ENCODE measurements at regions not wholly inside any gene's neighbourhood (a gene's known extent, or its start where the extent isn't known, plus 50 kb on each side); places are given as distances from the start of the nearest gene placed in this dataset.
A peak's percentile ranks its signal among the peaks of the same experiment; 100 is the strongest.

DNA sequence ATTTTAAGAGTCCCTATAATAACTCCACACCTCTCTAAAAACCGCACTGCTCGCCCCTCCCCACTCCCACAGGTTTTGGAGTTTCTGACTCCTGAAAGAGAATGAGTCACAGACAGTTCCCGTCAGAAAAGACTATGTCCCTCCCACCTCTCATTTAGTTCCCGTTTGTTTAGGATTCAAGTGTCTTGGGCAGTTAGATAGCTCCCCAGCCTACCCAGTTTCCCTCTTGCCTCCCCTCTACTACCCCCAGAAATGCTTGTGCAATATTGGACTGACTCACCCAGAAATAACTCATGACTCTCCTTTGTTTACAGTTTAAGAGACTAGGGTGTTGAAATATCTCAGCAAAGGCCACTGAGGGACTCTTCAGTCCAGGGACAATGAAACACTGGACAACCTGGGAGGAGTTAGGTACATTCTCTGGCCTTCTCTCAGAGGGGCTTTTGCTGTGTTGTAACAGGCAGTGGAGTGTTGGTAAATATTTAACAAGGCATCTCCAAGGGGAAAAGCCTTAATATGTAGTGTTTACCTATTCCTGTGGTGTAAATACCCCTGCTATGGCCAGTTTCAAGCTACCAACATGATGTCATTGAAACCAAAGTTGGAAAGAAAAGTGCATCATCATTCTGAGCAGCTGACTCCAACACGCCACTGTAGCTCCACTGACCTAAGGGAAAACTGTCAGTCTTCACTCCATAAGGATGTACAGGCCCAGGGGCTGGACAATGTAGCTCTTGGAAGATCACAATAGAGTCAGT lies 96.1 kb upstream of the CHD2 start (continued):
- no peak for TF ChIP-seq TMF1 (CRISPR knock-in tag; IDR thresholded peaks at IDR 0.05; ENCODE audit: low read depth)
- no peak; the same call in 1 of the 2 replicates for TF ChIP-seq ISX (CRISPR knock-in tag; conservative IDR thresholded peaks at IDR 0.05)
- TF ChIP-seq, protein P1, sequence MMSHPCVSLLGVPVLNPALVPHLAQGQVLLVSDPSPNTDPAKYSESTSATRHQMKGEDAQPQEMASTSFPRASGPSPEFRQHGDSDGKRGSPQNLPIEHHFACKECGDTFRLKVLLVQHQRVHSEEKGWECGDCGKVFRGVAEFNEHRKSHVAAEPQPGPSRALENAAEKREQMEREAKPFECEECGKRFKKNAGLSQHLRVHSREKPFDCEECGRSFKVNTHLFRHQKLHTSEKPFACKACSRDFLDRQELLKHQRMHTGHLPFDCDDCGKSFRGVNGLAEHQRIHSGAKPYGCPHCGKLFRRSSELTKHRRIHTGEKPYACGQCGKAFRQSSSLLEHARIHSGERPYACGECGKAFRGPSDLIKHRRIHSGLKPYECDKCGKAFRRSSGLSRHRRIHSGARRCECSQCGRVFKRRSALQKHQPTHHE (CRISPR knock-in tag; IDR thresholded peaks at IDR 0.05; ENCODE audit: borderline replicate concordance), result no peak
- TF ChIP-seq SKI (IDR thresholded peaks at IDR 0.05; ENCODE audit: partially characterized antibody), result peak; percentile 82
- peak; percentile 92 for TF ChIP-seq NFIC (IDR thresholded peaks at IDR 0.05; ENCODE audit: low read length)
- TF ChIP-seq ZNF430 (CRISPR knock-in tag; IDR thresholded peaks at IDR 0.05), result peak; percentile 95; the same call in 1 of the 2 replicates
- peak; percentile 93 for TF ChIP-seq KLF6 (CRISPR knock-in tag; IDR thresholded peaks at IDR 0.05)
- TF ChIP-seq, protein P2, sequence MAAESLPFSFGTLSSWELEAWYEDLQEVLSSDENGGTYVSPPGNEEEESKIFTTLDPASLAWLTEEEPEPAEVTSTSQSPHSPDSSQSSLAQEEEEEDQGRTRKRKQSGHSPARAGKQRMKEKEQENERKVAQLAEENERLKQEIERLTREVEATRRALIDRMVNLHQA (CRISPR knock-in tag; IDR thresholded peaks at IDR 0.05), result no peak
- TF ChIP-seq, protein P3, sequence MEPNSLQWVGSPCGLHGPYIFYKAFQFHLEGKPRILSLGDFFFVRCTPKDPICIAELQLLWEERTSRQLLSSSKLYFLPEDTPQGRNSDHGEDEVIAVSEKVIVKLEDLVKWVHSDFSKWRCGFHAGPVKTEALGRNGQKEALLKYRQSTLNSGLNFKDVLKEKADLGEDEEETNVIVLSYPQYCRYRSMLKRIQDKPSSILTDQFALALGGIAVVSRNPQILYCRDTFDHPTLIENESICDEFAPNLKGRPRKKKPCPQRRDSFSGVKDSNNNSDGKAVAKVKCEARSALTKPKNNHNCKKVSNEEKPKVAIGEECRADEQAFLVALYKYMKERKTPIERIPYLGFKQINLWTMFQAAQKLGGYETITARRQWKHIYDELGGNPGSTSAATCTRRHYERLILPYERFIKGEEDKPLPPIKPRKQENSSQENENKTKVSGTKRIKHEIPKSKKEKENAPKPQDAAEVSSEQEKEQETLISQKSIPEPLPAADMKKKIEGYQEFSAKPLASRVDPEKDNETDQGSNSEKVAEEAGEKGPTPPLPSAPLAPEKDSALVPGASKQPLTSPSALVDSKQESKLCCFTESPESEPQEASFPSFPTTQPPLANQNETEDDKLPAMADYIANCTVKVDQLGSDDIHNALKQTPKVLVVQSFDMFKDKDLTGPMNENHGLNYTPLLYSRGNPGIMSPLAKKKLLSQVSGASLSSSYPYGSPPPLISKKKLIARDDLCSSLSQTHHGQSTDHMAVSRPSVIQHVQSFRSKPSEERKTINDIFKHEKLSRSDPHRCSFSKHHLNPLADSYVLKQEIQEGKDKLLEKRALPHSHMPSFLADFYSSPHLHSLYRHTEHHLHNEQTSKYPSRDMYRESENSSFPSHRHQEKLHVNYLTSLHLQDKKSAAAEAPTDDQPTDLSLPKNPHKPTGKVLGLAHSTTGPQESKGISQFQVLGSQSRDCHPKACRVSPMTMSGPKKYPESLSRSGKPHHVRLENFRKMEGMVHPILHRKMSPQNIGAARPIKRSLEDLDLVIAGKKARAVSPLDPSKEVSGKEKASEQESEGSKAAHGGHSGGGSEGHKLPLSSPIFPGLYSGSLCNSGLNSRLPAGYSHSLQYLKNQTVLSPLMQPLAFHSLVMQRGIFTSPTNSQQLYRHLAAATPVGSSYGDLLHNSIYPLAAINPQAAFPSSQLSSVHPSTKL (CRISPR knock-in tag; IDR thresholded peaks at IDR 0.05), result peak; percentile 98
- TF ChIP-seq, protein P4, sequence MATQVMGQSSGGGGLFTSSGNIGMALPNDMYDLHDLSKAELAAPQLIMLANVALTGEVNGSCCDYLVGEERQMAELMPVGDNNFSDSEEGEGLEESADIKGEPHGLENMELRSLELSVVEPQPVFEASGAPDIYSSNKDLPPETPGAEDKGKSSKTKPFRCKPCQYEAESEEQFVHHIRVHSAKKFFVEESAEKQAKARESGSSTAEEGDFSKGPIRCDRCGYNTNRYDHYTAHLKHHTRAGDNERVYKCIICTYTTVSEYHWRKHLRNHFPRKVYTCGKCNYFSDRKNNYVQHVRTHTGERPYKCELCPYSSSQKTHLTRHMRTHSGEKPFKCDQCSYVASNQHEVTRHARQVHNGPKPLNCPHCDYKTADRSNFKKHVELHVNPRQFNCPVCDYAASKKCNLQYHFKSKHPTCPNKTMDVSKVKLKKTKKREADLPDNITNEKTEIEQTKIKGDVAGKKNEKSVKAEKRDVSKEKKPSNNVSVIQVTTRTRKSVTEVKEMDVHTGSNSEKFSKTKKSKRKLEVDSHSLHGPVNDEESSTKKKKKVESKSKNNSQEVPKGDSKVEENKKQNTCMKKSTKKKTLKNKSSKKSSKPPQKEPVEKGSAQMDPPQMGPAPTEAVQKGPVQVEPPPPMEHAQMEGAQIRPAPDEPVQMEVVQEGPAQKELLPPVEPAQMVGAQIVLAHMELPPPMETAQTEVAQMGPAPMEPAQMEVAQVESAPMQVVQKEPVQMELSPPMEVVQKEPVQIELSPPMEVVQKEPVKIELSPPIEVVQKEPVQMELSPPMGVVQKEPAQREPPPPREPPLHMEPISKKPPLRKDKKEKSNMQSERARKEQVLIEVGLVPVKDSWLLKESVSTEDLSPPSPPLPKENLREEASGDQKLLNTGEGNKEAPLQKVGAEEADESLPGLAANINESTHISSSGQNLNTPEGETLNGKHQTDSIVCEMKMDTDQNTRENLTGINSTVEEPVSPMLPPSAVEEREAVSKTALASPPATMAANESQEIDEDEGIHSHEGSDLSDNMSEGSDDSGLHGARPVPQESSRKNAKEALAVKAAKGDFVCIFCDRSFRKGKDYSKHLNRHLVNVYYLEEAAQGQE (IDR thresholded peaks at IDR 0.05; ENCODE audit: borderline replicate concordance in 1 of 2, low read depth in 1 of 2, low read length in 2 of 2), result peak in 1 of 2 experiments; percentile 51; a peak in 2 of 4 replicates
- TF ChIP-seq HMGA1 (CRISPR knock-in tag; conservative IDR thresholded peaks at IDR 0.05), result no peak
- TF ChIP-seq, protein P5, sequence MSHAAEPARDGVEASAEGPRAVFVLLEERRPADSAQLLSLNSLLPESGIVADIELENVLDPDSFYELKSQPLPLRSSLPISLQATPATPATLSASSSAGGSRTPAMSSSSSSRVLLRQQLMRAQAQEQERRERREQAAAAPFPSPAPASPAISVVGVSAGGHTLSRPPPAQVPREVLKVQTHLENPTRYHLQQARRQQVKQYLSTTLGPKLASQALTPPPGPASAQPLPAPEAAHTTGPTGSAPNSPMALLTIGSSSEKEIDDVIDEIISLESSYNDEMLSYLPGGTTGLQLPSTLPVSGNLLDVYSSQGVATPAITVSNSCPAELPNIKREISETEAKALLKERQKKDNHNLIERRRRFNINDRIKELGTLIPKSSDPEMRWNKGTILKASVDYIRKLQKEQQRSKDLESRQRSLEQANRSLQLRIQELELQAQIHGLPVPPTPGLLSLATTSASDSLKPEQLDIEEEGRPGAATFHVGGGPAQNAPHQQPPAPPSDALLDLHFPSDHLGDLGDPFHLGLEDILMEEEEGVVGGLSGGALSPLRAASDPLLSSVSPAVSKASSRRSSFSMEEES (CRISPR knock-in tag; IDR thresholded peaks at IDR 0.05), result peak; percentile 100
- TF ChIP-seq, protein P6, sequence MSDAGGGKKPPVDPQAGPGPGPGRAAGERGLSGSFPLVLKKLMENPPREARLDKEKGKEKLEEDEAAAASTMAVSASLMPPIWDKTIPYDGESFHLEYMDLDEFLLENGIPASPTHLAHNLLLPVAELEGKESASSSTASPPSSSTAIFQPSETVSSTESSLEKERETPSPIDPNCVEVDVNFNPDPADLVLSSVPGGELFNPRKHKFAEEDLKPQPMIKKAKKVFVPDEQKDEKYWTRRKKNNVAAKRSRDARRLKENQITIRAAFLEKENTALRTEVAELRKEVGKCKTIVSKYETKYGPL (CRISPR knock-in tag; IDR thresholded peaks at IDR 0.05), result peak; percentile 14; the same call in 1 of the 2 replicates
- no peak for TF ChIP-seq TBP (CRISPR knock-in tag; IDR thresholded peaks at IDR 0.05)
- TF ChIP-seq ZNF367 (CRISPR knock-in tag; IDR thresholded peaks at IDR 0.05; ENCODE audit: borderline replicate concordance), result no peak
- TF ChIP-seq SIX1 (CRISPR knock-in tag; IDR thresholded peaks at IDR 0.05; ENCODE audit: borderline replicate concordance), result peak; percentile 42; the same call in 1 of the 2 replicates
- no peak for TF ChIP-seq AGO2 (optimal IDR thresholded peaks at IDR 0.05; ENCODE audit: low read depth, low read length)
- TF ChIP-seq ZNF772 (CRISPR knock-in tag; IDR thresholded peaks at IDR 0.05), result peak; percentile 64; the same call in 1 of the 2 replicates
